Medulla oblongata (tissue), 1 donor: ENCODE measurements at regions not wholly inside any gene's neighbourhood (a gene's known extent, or its start where the extent isn't known, plus 50 kb on each side); places are given as distances from the start of the nearest gene placed in this dataset.

Source experiments
- DNase-seq: peaks from one replicate; pipeline ENCODE4 v3.0.0-alpha.2; 2015; ENCODE audit errors: extremely low spot score

DNA sequence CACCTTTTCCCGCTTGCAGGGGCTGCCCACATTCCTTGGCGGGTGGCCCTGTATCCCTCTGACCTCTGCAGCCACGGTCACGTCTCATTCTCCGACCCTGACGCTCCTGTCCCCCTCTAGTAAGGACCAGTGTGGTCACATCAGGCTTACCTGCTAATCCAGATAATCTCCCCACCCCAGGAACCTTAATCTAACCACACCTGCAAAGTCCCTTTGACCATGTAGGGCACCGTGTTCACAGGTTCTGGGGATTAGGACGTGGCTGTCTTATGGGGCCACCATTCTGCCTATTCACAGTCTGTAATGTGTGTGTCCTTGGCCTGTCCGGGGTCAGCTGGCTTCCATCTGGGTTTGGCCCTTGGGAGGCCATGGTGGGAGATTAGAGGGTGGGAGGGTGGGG lies 368.9 kb downstream of the AACS start:
- no peak for DNase-seq

DNA sequence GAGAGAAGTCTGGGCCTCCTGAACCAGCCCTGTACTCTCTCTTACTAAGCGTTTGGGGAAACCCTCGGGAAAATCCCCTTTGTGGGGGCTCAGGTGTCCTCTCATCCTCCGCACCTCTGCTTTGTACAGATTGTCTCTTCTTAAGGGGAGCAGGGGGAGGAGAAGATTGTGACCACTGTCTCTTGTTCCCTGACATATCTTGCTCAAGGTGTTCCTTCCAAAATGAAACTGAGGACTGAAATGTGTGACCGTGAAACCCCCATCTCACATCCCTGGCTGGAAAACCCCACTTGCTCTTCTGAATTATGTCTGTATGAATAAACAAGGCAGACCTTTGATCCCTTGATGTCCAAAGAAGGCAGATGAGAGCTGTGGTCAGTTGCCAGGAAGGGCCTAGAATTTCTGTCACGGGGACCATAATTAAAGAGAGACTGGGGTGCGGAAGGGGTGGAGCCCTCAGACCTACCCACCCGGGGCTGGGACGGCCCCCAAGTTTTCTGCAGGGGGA lies 369.8 kb downstream of the AACS start:
- no peak for DNase-seq

DNA sequence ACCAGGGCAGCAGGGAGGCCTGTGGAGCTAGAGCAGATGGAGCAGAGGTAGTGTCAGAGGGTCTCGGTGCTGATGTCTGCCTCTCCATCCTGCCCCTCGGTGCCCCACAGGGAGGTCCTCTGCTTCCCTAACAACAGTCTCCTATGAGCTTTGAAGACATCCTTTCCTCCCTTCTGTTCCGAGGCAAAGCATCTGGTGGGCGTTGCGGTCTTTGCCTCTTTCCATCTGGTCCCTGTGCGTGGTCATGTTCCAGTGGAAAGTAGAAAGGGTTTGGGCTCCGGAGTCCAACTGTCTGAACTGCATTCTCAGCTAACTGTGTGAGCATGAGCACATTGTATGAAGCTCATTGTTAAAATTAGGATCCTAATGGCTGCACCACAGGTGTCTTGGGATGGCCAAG lies 370.6 kb downstream of the AACS start:
- DNase-seq = no peak

DNA sequence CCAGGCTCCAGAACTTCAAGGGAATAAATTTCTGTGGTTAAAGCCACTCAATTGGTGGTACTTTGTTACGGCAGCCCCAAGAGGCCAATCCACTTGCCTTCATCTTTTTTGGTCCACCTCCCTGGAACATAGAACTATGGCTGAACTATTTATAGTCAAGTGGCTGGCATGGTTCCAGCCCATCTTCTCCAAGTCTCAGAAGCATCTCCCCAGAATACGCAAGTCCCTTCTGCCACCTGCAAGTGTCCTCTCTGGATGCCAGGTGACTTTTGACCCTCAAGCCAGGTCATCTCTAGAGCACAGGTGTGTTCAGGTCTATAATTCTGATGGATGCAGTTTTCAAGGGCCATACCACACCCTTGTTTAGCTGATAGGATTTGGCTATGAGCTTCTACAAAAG lies 371.5 kb downstream of the AACS start:
- DNase-seq = no peak

DNA sequence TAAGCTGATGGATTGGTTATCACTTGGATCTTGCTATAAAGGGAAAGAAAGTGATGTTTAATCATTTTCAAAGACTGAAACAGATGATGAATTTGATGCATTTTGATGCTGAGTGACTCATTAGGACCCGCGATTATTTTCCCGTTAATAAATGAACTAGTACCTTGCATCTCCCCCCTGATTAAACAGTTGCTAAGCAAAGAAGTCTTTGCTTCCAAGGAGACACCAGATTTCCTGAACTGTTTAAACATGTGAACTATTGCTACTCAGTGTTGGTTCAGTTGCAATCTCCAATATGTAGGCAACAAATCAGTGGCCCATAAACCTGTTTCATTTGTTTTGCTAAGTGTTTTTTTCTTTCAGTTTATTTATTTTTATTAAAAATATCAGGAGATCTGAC lies 375.2 kb downstream of the AACS start:
- no peak for DNase-seq

DNA sequence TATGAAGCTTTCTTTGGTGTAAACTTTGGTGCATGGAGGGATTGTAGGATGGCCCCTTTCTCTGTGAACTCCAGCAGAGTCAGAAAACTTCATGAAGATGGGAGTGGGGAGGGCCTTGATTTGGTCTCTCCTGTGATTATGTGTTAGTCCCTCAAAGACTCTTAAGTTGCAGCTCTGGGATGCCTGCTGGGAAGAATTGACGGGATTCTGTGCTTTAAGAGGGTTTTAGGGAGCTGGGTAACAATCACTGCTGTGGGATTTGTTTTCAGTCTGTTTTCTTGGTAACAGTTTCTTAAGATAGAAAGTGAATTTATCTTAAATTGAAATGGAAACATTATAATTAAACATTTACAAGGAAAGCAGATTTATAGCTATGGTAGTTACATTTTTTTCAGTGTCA lies 378.1 kb downstream of the AACS start:
- no peak for DNase-seq

DNA sequence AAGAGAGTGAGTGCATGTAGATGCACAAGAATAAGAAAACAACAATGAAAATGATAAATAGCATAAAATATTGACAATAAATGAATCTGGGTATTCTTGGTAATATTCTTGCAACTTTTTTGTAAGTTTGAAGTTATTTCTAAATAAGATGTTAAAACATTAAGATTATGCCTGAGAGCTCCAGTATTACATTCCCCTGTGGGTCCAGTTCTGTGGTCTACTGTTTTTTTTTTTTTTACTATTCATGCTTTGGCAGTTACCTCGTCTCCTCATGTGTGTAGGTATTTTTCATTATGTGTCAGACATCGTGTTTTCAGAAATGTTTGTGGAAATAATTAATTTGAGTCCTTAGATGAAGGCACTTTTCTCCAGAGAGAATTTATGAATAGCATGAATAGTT lies 386.2 kb downstream of the AACS start:
- no peak for DNase-seq

DNA sequence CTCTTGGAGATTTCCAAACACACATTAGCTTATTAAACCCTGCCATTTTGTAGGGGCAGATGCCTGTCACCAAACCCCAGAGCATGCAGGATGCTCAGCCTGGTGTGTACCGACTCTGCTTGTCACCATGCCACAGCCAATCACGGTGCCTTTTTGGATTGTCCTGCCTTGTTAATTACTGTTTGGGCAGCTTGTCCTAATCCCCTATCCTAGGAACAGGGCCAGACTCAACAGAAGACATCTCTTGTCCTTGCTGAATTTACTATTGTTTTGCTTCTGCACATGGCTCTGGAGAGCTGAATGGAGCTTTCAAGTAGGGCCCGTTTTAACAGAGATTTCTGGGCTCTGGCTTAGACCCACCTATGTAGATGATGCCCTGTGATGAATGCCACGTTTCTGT lies 388.5 kb downstream of the AACS start:
- DNase-seq = peak; percentile 97

DNA sequence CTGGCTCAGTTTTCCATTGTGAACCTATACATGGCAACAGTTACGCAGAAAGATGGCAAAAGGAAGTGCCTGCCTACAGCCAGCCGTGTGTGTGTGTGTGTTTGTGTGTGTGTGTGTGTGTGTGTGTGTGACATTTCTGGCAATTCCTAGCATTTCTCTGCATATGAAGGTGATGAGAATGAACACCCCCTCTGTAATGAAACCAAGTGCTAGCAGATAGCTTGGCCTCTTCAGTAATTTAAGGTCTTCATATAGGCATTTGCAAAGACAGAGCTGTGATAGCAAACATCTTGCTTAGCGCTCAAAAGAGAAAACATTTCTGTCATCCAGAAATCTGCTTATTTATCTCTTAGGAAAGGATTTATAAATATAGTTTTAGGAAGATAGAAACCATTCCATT lies 389.1 kb downstream of the AACS start:
- DNase-seq = no peak

DNA sequence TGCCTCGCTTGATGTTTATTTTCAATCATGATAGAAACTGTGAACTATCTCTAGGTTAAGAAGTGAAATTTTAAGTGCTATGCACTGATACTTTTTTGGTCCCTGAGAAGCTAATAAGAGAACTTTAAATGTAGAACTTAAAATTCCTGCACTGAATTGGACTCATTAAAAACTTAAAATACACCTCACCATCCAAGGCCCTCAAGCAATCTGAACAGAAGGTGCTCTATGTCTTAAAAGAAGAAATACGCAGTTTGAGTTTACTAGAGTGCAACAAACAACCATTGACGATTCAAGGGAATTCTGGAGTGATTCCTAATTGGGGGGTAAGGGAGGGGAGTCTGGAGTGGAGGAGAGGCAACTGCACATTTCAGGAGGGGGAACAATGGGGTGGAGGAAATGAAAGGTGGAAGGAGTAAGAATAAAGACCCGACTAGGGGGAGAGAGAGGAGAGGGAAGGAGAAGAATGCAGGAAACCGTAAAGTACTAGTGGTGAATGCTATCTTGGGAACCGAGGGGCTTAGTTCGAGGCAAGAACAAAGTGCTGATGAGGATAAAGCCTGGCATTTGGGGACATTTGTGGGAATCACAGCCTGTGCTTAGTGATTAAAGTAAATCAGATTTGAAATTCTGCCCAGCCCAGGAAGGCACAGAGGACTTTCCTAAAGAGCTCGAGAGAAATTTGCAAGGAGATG lies 389.7 kb downstream of the AACS start:
- DNase-seq = peak; percentile 34

DNA sequence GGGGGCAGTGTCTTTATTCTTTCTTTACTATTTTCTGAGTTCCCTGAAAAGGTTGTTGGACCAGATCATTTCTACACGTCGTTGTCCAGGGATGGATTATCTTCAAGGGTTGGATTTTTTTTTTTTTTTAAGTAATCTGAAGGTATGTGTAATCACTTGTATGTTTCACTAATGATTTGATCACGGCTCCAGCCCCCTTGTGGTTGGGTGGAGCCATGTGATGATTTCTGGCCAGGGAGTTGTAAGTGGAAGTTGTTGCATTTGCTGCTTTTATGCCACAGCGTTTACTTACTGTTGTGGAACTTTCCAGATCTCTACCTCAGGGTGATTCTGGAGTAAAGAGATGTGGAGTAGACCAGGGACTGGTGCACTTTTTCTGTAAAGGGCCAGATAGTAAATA lies 390.3 kb downstream of the AACS start:
- DNase-seq = peak; percentile 34

DNA sequence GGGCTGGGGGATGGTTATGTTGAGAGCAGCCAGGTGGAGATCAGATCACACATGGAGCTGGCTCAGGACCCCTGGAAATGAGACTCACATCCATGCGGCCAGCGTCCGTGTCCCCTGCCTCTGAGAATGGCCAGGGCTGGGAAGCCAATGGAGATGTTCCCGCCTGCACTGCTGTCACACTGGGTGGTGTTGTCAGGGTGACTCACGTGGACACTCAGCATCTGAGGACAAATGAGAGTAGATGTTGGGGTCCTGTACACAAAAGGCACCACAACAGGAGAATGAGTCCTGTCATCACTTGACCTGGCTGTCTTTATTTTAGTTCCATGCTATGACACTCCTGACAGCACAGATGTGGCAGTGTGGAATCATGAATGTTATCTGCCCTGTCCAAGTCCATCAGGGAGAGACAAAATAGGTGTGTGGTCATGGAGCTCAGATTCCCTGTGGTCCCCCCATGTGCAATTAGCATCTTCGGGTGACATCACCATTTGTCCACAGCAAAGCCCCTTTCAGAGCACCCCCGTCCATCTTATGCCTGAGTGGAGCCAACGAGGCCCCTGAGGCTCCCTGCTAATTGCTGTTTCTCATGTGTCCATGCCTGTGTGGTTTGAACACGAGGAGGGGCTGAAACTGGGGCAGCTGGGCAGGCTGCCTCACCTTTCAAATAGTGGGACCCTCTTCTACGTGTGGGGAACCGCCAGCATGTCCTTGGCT lies 393.5 kb downstream of the AACS start:
- DNase-seq = no peak

DNA sequence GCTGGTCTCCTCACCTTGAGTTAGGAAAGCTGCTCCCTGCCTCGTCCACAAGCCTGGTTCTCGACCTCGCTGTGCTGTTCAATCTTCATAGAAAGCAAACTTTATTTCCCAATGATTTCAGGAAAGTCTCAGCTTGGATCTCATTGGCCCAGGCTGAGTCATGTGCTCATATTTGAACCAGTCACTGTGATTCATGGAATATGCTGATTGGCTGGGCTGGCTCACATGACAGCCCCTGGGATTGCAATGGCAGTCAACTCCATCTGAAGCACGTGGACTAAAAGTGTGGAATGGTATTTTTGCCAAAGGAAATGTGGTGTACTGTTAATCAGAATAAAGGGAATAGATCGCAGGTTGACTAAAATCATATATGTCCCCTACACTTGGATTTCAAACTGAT lies 396.6 kb downstream of the AACS start:
- DNase-seq = no peak

DNA sequence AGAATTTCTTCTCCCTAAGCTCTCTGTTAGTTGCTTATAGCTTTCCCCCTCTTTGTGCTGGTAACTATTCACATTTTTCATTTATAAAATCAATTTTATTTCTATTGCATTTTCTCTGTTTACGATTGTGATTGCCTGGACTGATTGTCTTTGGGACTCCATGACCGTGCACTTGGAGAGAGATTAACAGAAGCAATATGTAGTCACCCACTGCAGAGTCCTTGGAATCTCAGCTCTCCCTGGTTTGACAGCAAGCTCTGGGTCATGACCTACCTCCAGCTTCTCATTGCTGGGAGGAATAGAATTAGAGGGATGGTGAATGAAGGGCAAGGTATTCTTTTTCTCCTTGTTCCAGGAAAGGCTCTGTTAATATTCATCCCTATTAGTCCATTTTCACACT lies 398.2 kb downstream of the AACS start:
- no peak for DNase-seq

DNA sequence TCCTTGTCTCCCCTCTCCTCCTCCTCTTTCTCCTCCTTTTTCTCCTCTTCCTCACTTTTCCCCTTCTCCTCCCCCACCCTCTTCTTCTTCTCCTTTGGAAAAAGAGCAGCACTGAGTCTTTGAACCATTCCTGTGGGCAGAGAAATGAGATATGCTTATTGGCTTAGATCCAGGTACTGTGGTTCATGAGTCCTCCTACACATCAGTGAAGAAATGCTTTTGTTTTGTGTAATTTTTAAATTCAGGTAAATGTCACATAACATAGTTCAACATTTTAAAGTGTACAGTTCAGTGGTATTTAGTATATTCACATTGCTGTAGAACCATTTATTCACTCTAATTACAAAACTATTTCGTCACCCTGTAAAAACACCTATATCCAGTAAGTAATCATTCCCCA lies 402.1 kb downstream of the AACS start:
- DNase-seq = no peak

DNA sequence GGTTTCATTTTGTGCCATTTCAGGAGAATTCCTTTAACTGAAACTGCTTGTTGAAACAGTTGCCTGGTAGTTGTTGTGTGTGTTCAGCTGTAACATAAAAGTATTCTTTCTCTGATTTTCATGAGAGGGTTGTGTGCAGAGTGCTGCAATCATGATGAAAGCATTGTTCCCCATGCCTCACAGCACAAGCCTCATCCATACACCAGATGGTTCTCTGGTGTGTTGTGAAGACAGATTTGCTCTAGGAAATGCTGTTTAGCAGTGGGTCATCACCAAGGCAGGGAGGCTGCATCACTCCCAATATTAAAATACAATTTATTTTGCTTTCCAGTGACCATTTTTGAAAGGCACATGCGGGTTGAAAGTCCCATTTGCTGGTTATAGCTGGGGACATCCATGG lies 404.4 kb downstream of the AACS start:
- no peak for DNase-seq

DNA sequence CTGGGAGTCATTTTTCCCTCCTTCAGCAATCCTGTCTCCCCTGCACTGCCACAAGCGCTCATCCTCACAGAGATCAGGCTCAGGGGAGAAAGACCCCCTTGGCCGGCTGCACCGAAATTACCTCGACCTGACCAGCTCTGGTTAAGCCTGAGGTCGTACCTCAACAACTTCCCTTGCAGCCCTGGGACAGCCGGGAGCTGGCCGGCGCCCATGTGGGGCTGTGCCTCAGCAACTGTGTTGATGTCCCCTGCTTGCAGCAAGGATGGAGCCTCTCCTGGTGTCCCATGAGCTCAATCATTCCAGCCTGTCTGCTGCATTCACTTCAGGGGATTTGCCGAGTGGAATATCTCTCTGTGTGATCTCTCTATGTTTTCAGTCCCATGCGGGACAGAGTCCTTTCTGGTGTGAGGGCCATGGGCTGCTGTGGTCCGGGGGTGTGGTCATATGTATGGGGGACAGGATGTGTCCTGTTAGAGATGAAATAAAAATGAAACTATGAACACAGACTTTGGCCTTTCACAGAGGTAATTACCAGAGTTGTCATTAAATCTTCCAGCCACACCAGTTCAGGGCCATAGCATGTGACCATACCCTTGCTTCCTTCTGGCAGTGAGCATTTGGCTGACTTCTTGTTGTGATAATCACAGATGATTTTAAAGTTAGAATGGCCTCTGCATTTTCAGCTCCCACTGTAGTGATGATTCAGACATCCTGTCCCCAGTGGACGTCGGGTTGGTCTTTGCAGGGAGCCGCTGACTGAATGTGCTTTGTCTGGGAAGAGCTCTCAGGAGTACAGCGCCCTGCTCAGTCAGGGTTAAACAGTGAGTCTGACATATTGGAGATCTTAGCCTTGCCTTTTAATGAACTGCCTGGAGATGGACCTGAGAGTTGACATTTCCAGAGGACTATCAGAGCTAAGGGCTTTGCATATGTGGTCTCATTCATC lies 405.9 kb downstream of the AACS start:
- DNase-seq = no peak

DNA sequence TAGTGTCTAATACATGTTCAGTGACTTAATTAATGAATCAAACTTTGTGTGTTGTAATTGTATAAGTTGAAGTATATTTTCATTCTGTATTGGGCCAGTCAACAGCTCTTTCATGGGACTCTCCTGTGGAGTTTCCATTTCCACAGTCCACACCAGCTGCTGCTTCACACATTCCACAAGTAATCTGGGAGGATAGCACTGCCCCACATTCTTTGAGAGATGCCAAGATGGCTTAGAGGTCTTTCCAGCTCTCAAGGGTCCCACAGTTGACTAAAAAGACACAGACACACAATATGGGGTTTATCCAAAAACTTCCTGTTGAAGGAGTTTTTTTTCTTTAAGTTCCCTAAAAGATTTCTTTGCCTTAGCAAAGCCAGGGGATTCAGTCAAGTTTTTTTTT lies 408.3 kb downstream of the AACS start:
- no peak for DNase-seq

DNA sequence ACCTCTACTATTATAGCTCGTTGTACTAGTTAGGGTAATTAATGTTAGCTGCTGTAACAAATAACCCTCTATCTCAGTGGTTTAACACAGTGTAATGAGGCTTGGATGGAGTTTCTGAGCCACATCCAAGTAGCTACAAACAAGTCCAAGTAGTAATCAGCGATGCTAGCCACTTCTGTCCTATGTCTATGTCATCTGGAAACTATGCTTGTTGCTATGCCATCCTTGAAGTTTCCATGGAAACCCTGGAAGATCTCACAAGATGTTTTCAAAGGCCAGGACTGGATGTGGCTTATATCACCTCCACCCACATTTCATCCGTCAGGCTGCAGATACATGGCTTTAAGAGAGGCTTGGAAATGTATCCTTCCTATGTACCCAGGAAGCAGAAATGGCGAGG lies 422.1 kb downstream of the AACS start:
- no peak for DNase-seq

DNA sequence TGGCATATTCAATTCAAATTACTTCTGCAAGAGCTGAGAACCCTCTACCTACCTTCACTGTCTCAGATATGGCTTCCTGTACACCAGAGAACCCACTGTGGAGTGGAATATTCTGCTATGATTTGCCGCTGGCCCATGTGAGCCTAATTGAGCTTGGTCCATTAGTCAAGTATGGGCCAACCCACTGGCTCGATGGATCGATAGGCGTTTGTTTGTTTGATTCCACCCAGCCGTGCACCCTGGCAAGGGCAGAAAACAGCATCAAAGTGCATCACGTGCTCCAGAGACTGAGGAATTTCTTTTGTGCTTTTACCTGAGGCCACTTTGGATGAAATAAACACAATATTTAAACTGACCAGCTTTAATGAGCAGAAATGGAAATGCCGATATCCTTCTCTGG lies 426.3 kb downstream of the AACS start:
- no peak for DNase-seq

DNA sequence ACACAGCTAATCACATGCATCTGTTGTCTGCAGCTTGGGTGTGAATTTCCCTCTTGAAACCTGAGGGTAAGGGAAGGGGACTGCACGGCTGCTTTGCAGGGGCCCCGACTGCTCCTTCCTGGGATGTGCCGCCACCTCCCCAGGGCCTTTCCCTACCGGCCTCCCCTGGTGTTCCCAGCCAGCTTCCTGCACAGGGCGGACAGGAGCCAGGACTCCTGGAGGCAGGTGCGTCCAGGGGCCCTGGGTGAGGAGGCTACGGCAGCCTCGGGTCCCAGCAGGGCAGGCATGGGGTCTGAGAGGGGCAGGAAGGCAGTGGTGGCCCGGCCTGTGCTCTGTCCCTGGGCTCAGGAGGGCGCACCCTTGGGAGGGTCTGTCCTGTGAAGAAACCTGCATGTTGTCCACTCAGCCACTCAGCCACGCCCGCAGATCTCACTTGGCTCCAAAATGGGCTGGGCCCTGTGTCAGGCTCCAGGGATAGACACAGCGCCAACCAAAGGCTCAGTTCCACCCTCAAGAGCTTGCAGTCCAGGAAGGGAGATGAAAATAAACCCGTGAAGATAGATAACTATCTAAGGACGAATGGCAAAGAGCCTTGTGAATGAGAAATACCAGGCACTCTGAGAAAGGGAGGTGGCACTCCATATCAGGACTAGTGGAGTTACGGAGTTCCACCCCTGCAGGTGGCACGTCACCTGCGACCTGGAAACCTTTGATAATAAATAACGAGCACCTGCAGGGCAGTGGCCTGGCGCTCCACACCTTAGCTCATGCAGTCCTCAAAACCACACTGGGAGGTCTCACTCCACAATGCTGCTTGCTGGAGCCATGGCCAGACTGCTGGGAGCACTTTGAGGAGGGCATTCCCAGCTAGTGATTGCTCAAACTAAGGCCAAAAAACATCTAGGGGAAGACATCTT lies 427.4 kb downstream of the AACS start:
- DNase-seq = no peak
